Psoas muscle (tissue), 7 donors: ENCODE measurements at regions not wholly inside any gene's neighbourhood (a gene's known extent, or its start where the extent isn't known, plus 50 kb on each side); places are given as distances from the start of the nearest gene placed in this dataset.

Experiments used
- ATAC-seq, 4 donors: fragments of 200-7000 bp; cut with Tn5 transposase; one replicate each; pipeline ENCODE4 v1.9.1; 2020; ENCODE audit warnings: moderate library complexity in 3 of 4, mild to moderate bottlenecking in 2 of 4
- DNase-seq, 2 donors: peaks; one replicate each; pipeline ENCODE4 v3.0.0-alpha.2; 2020
- H3K27ac ChIP-seq: fragments of 200-600 bp; one replicate; pipeline ENCODE4 v1.8.0; 2022
- H3K27me3 ChIP-seq, 3 donors: fragments of 200-600 bp in 1 of 3; one replicate each; pipeline versions ENCODE4 v1.6.1 to v1.8.0; 2013 to 2022; ENCODE audit warnings: low read length in 2 of 3, mild to moderate bottlenecking in 2 of 3, moderate library complexity in 1 of 3; ENCODE audit not compliant: insufficient read depth in 3 of 3
- H3K36me3 ChIP-seq, 2 donors: fragments of 200-600 bp in 1 of 2; one replicate each; pipeline versions ENCODE4 v1.6.1 to v1.8.0; 2013 to 2022; ENCODE audit warnings: low read depth in 1 of 2, mild to moderate bottlenecking in 1 of 2, moderate library complexity in 1 of 2; ENCODE audit not compliant: insufficient read depth in 1 of 2
- H3K4me1 ChIP-seq: fragments of 200-600 bp; one replicate; pipeline ENCODE4 v1.8.0; 2022
- H3K4me3 ChIP-seq: fragments of 200-600 bp; one replicate; pipeline ENCODE4 v1.8.0; 2022; ENCODE audit warnings: mild to moderate bottlenecking
- H3K9me3 ChIP-seq: fragments of 200-600 bp; one replicate; pipeline ENCODE4 v1.8.0; 2022
- CTCF ChIP-seq: fragments of 200-600 bp; IDR thresholded peaks from one replicate; pipeline ENCODE4 v1.8.0; 2022; ENCODE audit warnings: antibody characterized with exemption
- WGBS, 3 donors: extraction: QIAGEN DNeasy Blood & Tissue Kit; methylation state at CpG; one replicate each; pipeline versions ENCODE4 v1.1.6 to v1.1.7; 2013; 5-methylcytosine and 5-hydroxymethylcytosine counted together
- intact Hi-C, 2 donors: fragments of 100-400 bp; cut with DNase I; formaldehyde crosslinking; loops; one replicate each; pipeline versions ENCODE4 v1.11.0 to v1.14.2; 2022
- donor health status: healthy with polysubstance abuse.
- donor health status: DM: no; HTN: no; CAD: no; lungs with moderate emphysema.
- donor health status: Bipolar disorder and iron deficiency.
- donor health status: healthy.
- donor health status: DM: yes; HTN: yes; CAD: no.
- donor health status: DM: no; HTN: no; CAD: no.
- donor health status: DM: yes; HTN: yes; CAD: no.

GRCh38 chr15:69729167-69729748 lies 276.6 kb downstream of the RPLP1 start:
- ATAC-seq (no peak), DNase-seq (no peak)
- intact Hi-C loops: loop anchor here (5.0 to 10.0 kb wide), 2 partner anchors 756 to 758 kb away; no protein-coding TSS in a partner anchor
- Histone ChIP-seq H3K27me3 (peaks cover 0 to 1% (median 0%) of the 10 kb centered on the region in 3 donors), H3K9me3 (no peaks in the 10 kb centered on the region), H3K36me3 (no peaks in the 10 kb centered on the region), H3K4me3 (no peak overlapping the region), H3K4me1 (no peaks in the 10 kb centered on the region), H3K27ac (no peak overlapping the region)
- whole genome bisulfite sequencing, 3 donors: 57 to 68% (median 60%) methylated on average over 9 of the region's 9 CpGs
- peak; percentile 67 for TF ChIP-seq CTCF

- H3K36me3 ChIP-seq: no peaks in the 10 kb centered on the region
- intact Hi-C loops: loop anchor here in 1 of 2 donors (10.0 kb wide), 1 partner anchor 354 kb away; no protein-coding TSS in a partner anchor
- no peaks in the 10 kb centered on the region for H3K9me3 ChIP-seq
- no peak for TF ChIP-seq CTCF
- no peak for ATAC-seq
- no peak overlapping the region for H3K4me3 ChIP-seq
- no peak for DNase-seq
- H3K27ac ChIP-seq: no peak overlapping the region
- 76 to 85% (median 77%) methylated on average over 13 of the region's 13 CpGs for WGBS, 3 donors
- H3K27me3 ChIP-seq: peaks cover 0 to 1% (median 0%) of the 10 kb centered on the region in 3 donors
- H3K4me1 ChIP-seq: no peaks in the 10 kb centered on the region
Measured at GRCh38 chr15:69730281-69731080, 277.9 kb downstream of the RPLP1 start.

GRCh38 chr15:69731081-69731330 lies 278.4 kb downstream of the RPLP1 start:
- no peak overlapping the region for H3K4me3 ChIP-seq

GRCh38 chr15:69731581-69731980 lies 279.0 kb downstream of the RPLP1 start:
- intact Hi-C loops: loop anchor here in 1 of 2 donors (10.0 kb wide), 1 partner anchor 353 kb away; no protein-coding TSS in a partner anchor

More at GRCh38 chr15:69731081-69731330, 278.4 kb downstream of the RPLP1 start:
- intact Hi-C loops: loop anchor here in 1 of 2 donors (10.0 kb wide), 1 partner anchor 354 kb away; no protein-coding TSS in a partner anchor
- DNase-seq: no peak
- WGBS, 3 donors: 88 to 96% (median 95%) methylated on average over 2 of the region's 2 CpGs
- Histone ChIP-seq H3K9me3 (no peaks in the 10 kb centered on the region), H3K27ac (no peak overlapping the region), H3K36me3 (no peaks in the 10 kb centered on the region), H3K27me3 (peaks cover 0 to 1% (median 0%) of the 10 kb centered on the region in 3 donors), H3K4me1 (no peaks in the 10 kb centered on the region)
- no peak for TF ChIP-seq CTCF
- no peak for ATAC-seq

More at GRCh38 chr15:69731581-69731980, 279.0 kb downstream of the RPLP1 start:
- no peaks in the 10 kb centered on the region for H3K36me3 ChIP-seq
- ATAC-seq (no peak), DNase-seq (no peak)
- H3K4me3 ChIP-seq: no peak overlapping the region
- no peak overlapping the region for H3K27ac ChIP-seq
- WGBS, 3 donors: 92 to 96% (median 94%) methylated on average over 3 of the region's 3 CpGs
- no peaks in the 10 kb centered on the region for H3K9me3 ChIP-seq
- no peaks in the 10 kb centered on the region for H3K4me1 ChIP-seq
- TF ChIP-seq CTCF: no peak
- H3K27me3 ChIP-seq: peaks cover 0 to 1% (median 0%) of the 10 kb centered on the region in 3 donors
